Glutamatergic neuron (in vitro differentiated cells): ENCODE measurements at regions not wholly inside any gene's neighbourhood (a gene's known extent, or its start where the extent isn't known, plus 50 kb on each side); places are given as distances from the start of the nearest gene placed in this dataset.
A peak's percentile ranks its signal among the peaks of the same experiment; 100 is the strongest.

Source experiments
- DNase-seq: peaks from one replicate; pipeline ENCODE4 v3.0.0; 2022
- H3K27ac Mint-ChIP-seq: one replicate; pipeline ENCODE4 v1.8.0; 2020; ENCODE audit warnings: mild to moderate bottlenecking, mixed read lengths, inconsistent platforms; ENCODE audit not compliant: unreplicated experiment
- H3K27me3 Mint-ChIP-seq: one replicate; pipeline ENCODE4 v1.8.0; 2020; ENCODE audit warnings: mild to moderate bottlenecking, moderate library complexity, mixed read lengths, inconsistent platforms; ENCODE audit not compliant: unreplicated experiment
- H3K36me3 Mint-ChIP-seq: one replicate; pipeline ENCODE4 v1.8.0; 2020; ENCODE audit warnings: mild to moderate bottlenecking, mixed read lengths, inconsistent platforms; ENCODE audit not compliant: unreplicated experiment
- H3K4me1 Mint-ChIP-seq: one replicate; pipeline ENCODE4 v1.8.0; 2020; ENCODE audit warnings: mild to moderate bottlenecking, low read depth, mixed read lengths, inconsistent platforms; ENCODE audit not compliant: unreplicated experiment
- H3K4me3 Mint-ChIP-seq: one replicate; pipeline ENCODE4 v1.8.0; 2020; ENCODE audit warnings: mild to moderate bottlenecking, mixed read lengths, inconsistent platforms; ENCODE audit not compliant: unreplicated experiment
- H3K9me3 Mint-ChIP-seq: one replicate; pipeline ENCODE4 v1.8.0; 2020; ENCODE audit warnings: mild to moderate bottlenecking, moderate library complexity, mixed read lengths, inconsistent platforms; ENCODE audit not compliant: unreplicated experiment
- CTCF ChIP-seq: fragments of 200-600 bp; sonication (generic); IDR thresholded peaks from one replicate; pipeline ENCODE4 v1.5.0; 2021; ENCODE audit not compliant: partially characterized antibody, unreplicated experiment

DNA sequence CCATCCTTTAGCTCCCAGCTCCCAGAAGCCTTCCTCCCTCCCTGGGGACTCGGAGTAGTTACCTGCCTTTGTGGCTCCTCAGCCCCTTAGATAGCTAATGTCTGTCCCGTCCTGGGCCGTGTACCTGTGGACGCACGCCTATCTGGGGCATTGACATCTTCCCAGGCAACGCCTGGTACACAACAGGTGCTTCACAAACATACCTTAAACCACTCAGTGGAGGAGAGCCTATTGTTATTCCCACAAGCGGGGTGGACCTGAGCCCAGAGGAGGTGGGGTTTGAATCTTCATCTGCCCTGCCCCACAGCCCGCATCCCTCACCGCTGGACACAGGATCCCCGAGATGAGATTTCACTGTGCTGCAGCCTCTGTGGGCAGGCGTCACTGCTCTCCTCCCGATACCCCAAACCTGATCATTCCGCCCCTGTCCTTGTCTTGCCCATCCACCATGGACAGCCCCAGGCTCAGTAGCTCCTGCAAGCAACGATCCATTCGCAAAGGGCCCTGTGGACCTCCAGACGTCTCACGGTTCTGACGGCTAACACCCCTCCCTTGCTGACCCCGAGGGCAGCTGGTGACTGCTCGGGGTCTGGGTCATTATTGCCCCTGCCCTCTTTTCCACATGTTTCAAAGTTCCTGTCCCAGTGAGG is 73.8 kb upstream of the SHISAL1 start:
- TF ChIP-seq CTCF, result no peak
- Mint-ChIP-seq H3K27ac (no peak overlapping the region), H3K4me1 (peaks cover 7% of the 10 kb centered on the region), H3K27me3 (peaks cover 18% of the 10 kb centered on the region), H3K4me3 (no peak overlapping the region), H3K9me3 (peaks cover 3% of the 10 kb centered on the region), H3K36me3 (no peaks in the 10 kb centered on the region)
- peak; percentile 8 for DNase-seq

GRCh38 chr22:44385781-44386180 is 73.0 kb upstream of the SHISAL1 start:
- TF ChIP-seq CTCF, result no peak
- Mint-ChIP-seq H3K9me3 (peaks cover 3% of the 10 kb centered on the region), H3K4me3 (no peak overlapping the region), H3K36me3 (no peaks in the 10 kb centered on the region), H3K27ac (no peak overlapping the region), H3K27me3 (peaks cover 18% of the 10 kb centered on the region), H3K4me1 (peaks cover 5% of the 10 kb centered on the region)
- DNase-seq, result peak; percentile 10

DNA sequence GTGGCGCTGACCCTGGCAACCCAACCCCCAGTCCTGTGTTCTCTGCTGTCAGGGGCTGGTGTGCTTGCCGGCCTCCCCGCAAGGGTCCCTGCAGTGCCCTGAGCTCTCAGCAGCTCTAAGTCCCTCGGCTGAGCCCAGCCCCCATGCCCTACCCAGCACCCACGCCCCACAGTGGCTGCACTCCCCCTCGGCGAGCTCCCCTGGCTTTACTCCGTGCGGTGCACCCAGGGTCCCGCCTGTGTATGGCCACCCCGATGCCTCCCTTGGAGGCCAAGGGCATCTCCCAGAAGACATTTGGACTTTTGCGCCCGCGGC is 72.5 kb upstream of the SHISAL1 start:
- no peak overlapping the region for H3K27ac Mint-ChIP-seq
- H3K27me3 Mint-ChIP-seq, result peaks cover 16% of the 10 kb centered on the region
- peak; percentile 8 for DNase-seq
- H3K4me3 Mint-ChIP-seq, result no peak overlapping the region
- TF ChIP-seq CTCF, result no peak
- H3K36me3 Mint-ChIP-seq, result no peaks in the 10 kb centered on the region
- H3K4me1 Mint-ChIP-seq, result peaks cover 4% of the 10 kb centered on the region
- H3K9me3 Mint-ChIP-seq, result peaks cover 3% of the 10 kb centered on the region

- DNase-seq, result no peak
- no peak for TF ChIP-seq CTCF
- Mint-ChIP-seq H3K27me3 (peaks cover 15% of the 10 kb centered on the region), H3K27ac (no peak overlapping the region), H3K4me1 (peaks cover 4% of the 10 kb centered on the region), H3K36me3 (no peaks in the 10 kb centered on the region), H3K9me3 (peaks cover 3% of the 10 kb centered on the region), H3K4me3 (no peak overlapping the region)
Observed at GRCh38 chr22:44384563-44385295, 72.0 kb upstream of the SHISAL1 start.

- peaks cover 3% of the 10 kb centered on the region for H3K9me3 Mint-ChIP-seq
- TF ChIP-seq CTCF, result no peak
- peaks cover 4% of the 10 kb centered on the region for H3K4me1 Mint-ChIP-seq
- H3K27me3 Mint-ChIP-seq, result peaks cover 16% of the 10 kb centered on the region
- no peaks in the 10 kb centered on the region for H3K36me3 Mint-ChIP-seq
- no peak overlapping the region for H3K27ac Mint-ChIP-seq
- no peak overlapping the region for H3K4me3 Mint-ChIP-seq
- peak; percentile 14 for DNase-seq
Observed at GRCh38 chr22:44383652-44384562, 71.2 kb upstream of the SHISAL1 start.
